HG02943 (cell line): ENCODE measurements at regions not wholly inside any gene's neighbourhood (a gene's known extent, or its start where the extent isn't known, plus 50 kb on each side); places are given as distances from the start of the nearest gene placed in this dataset.

ENCODE experiments used
- ATAC-seq: cut with Tn5 transposase; IDR thresholded peaks from one replicate; pipeline ENCODE4 v1.9.1; 2021; ENCODE audit warnings: mild to moderate bottlenecking, low read depth, moderate library complexity; ENCODE audit not compliant: unreplicated experiment

GRCh38 chr4:64617800-64618199 lies 208.6 kb upstream of the TECRL start:
- ATAC-seq = no peak

- no peak for ATAC-seq
Observed at GRCh38 chr4:64614276-64614675, 205.0 kb upstream of the TECRL start.

- no peak for ATAC-seq
Observed at GRCh38 chr4:64613046-64613445, 203.8 kb upstream of the TECRL start.

GRCh38 chr4:64598066-64598465 lies 188.8 kb upstream of the TECRL start:
- ATAC-seq = no peak

DNA sequence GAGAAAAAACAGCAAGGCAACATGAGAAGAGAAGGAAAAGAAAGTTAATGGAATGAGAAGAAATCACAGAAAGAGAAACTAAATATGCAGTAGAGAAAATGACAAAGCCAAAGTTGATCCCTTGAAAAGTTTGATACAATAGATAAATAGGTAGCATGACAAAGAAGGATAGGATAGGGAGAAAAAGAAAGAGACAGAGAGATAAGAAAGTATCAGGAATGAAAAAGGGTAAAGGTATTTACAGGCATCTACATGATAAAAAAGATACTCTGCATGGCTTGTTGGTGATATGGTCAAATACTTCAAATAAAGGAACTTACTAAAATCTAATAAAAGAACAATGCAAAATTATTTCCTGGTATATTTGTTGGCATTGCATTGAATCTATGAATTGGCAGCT lies 185.5 kb upstream of the TECRL start:
- ATAC-seq = no peak

DNA sequence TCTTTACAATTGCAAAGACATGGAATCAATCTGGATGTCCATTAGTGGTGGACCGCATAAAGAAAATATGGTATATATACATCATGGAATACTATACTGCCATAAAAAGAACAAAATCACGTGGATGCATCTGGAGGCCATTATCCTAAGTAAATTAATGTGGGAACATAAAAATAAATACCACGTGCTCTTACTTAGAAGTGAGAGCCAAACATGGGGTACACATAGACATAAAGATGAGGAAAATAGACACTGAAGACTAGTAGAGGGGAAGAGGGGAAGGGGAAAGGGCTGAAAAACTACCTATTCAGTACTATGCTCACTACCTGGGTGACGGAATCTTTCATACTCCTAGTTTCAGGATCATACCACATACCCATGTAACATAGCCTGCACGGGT lies 179.3 kb upstream of the TECRL start:
- no peak for ATAC-seq

- ATAC-seq = no peak
Observed at GRCh38 chr4:64584981-64585557, 175.8 kb upstream of the TECRL start.

- no peak for ATAC-seq
Observed at GRCh38 chr4:64584125-64584524, 174.9 kb upstream of the TECRL start.

- no peak for ATAC-seq
Observed at GRCh38 chr4:64582492-64582891, 173.2 kb upstream of the TECRL start.

- no peak for ATAC-seq
Observed at GRCh38 chr4:64581422-64581821, 172.2 kb upstream of the TECRL start.

DNA sequence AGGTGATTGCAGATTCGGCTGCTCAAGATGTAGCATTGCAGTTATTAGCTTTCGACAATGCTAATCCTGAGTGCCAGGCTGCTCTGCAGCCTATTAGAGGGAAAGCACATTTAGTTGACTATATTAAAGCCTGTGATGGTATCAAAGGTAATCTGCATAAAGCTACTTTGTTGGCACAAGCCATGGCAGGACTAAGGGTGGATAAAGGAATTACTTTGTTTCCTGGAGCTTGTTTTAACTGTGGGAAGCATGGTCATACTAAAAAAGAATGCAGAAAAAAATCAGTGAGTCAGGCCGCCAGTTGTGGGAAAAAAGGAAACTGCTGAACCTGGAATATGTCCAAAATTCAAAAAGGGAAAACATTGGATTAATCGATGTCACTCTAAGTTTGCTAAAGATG lies 154.9 kb upstream of the TECRL start:
- no peak for ATAC-seq

- ATAC-seq = no peak
Observed at GRCh38 chr4:64559571-64559970, 150.3 kb upstream of the TECRL start.

DNA sequence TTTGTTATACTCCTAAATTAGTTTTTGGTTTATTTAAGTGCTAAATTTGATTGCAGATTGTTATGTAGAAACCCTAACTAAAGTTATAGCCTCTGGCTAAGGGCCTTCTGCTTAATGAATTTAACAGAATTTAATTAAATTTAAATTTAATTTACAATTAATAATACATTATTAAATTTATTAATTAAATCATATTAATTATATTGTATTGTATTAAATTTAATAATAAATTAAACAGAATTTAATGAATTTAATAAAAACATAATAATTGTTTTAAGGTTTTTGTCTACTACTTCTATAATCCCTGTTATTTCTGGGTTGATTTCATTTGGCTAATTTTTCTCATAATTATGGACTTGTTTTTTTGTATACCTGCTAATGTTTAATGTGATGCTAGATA lies 141.9 kb upstream of the TECRL start:
- ATAC-seq = no peak

DNA sequence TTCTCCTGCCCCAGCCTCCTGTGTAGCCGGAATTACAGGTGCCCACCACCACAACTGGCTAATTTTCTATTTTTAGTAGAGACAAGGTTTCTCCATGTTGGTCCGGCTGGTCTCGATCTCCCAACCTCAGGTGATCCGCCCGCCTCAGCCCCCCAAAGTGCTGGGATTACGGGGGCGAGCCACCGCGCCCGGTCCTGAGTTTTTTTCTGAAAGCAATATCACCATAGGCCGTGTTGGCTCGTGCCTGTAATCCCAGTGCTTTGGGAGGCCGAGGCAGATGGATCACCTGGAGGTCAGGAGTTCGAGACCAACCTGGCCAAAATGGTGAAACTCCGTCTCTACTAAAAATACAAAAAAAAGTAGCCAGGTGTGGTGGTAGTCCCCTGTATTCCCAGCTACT lies 136.3 kb upstream of the TECRL start:
- no peak for ATAC-seq

- peak; percentile 88 for ATAC-seq
Observed at GRCh38 chr4:64539234-64539849, 130.1 kb upstream of the TECRL start.

- ATAC-seq = no peak
Observed at GRCh38 chr4:64538219-64538618, 129.0 kb upstream of the TECRL start.

GRCh38 chr4:64533637-64534036 lies 124.4 kb upstream of the TECRL start:
- no peak for ATAC-seq

GRCh38 chr4:64533159-64533558 lies 123.9 kb upstream of the TECRL start:
- no peak for ATAC-seq

GRCh38 chr4:64520421-64520820 lies 111.2 kb upstream of the TECRL start:
- ATAC-seq = no peak

- ATAC-seq = no peak
Observed at GRCh38 chr4:64518600-64518999, 109.3 kb upstream of the TECRL start.

DNA sequence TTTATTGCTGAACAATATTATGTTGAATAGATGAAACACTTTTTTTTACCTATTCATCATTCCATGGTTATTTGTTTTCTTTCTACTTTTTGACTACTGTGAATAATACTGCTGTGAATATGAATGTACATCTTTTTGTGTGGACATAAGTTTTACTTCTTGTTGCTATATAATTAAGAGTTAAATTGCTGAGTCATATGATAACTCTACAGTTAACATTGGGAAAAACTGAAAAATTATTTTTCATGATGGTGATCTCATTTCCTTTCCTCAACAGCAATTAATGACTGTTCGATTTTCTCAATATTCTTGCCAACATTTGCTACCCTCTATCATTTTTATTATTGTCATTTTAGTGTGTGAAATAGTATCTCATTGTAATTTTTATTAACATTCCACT lies 106.9 kb upstream of the TECRL start:
- no peak for ATAC-seq

- no peak for ATAC-seq
Observed at GRCh38 chr4:64508089-64508488, 98.8 kb upstream of the TECRL start.
